ENCODE measurements at regions not wholly inside any gene's neighbourhood (a gene's known extent, or its start where the extent isn't known, plus 50 kb on each side); places are given as distances from the start of the nearest gene placed in this dataset.
A peak's percentile ranks its signal among the peaks of the same experiment; 100 is the strongest.

- Mint-ChIP-seq H3K27me3 (ENCODE audit: unreplicated experiment) (no peaks in the 10 kb centered on the region), H3K4me3 (ENCODE audit: unreplicated experiment) (no peak overlapping the region), H3K27ac (ENCODE audit: unreplicated experiment) (no peak overlapping the region), H3K36me3 (ENCODE audit: unreplicated experiment) (no peaks in the 10 kb centered on the region), H3K4me1 (ENCODE audit: unreplicated experiment) (no peaks in the 10 kb centered on the region), H3K9me3 (ENCODE audit: unreplicated experiment) (no peaks in the 10 kb centered on the region)
- no peak for DNase-seq (ENCODE audit: extremely low spot score, unreplicated experiment)
- TF ChIP-seq CTCF (IDR thresholded peaks at IDR 0.05): no peak
Measured at GRCh38 chr4:178102139-178102538, 659.9 kb upstream of the AGA start.

GRCh38 chr4:178105242-178105641, 663.0 kb upstream of the AGA start:
- H3K4me1 Mint-ChIP-seq (ENCODE audit: unreplicated experiment): no peaks in the 10 kb centered on the region

GRCh38 chr4:178136736-178137345, 694.6 kb upstream of the AGA start:
- Mint-ChIP-seq H3K27ac (ENCODE audit: unreplicated experiment) (no peak overlapping the region), H3K27me3 (ENCODE audit: unreplicated experiment) (no peaks in the 10 kb centered on the region), H3K4me1 (ENCODE audit: unreplicated experiment) (no peaks in the 10 kb centered on the region)

More at GRCh38 chr4:178105242-178105641, 663.0 kb upstream of the AGA start:
- Mint-ChIP-seq H3K36me3 (ENCODE audit: unreplicated experiment) (no peaks in the 10 kb centered on the region), H3K27me3 (ENCODE audit: unreplicated experiment) (no peaks in the 10 kb centered on the region), H3K4me3 (ENCODE audit: unreplicated experiment) (no peak overlapping the region), H3K27ac (ENCODE audit: unreplicated experiment) (no peak overlapping the region), H3K9me3 (ENCODE audit: unreplicated experiment) (no peaks in the 10 kb centered on the region)
- no peak for TF ChIP-seq CTCF (IDR thresholded peaks at IDR 0.05)
- no peak for DNase-seq (ENCODE audit: extremely low spot score, unreplicated experiment)

GRCh38 chr4:178137732-178138471, 695.7 kb upstream of the AGA start:
- Mint-ChIP-seq H3K36me3 (ENCODE audit: unreplicated experiment) (no peaks in the 10 kb centered on the region), H3K4me1 (ENCODE audit: unreplicated experiment) (no peaks in the 10 kb centered on the region), H3K27me3 (ENCODE audit: unreplicated experiment) (no peaks in the 10 kb centered on the region), H3K4me3 (ENCODE audit: unreplicated experiment) (no peak overlapping the region), H3K27ac (ENCODE audit: unreplicated experiment) (no peak overlapping the region), H3K9me3 (ENCODE audit: unreplicated experiment) (peaks cover under 1% of the 10 kb centered on the region)
- DNase-seq (ENCODE audit: extremely low spot score, unreplicated experiment): peak; percentile 79
- TF ChIP-seq CTCF (IDR thresholded peaks at IDR 0.05): no peak

More at GRCh38 chr4:178136736-178137345, 694.6 kb upstream of the AGA start:
- no peaks in the 10 kb centered on the region for H3K36me3 Mint-ChIP-seq (ENCODE audit: unreplicated experiment)
- TF ChIP-seq CTCF (IDR thresholded peaks at IDR 0.05): no peak
- H3K4me3 Mint-ChIP-seq (ENCODE audit: unreplicated experiment): no peak overlapping the region
- no peaks in the 10 kb centered on the region for H3K9me3 Mint-ChIP-seq (ENCODE audit: unreplicated experiment)
- no peak for DNase-seq (ENCODE audit: extremely low spot score, unreplicated experiment)

- Mint-ChIP-seq H3K27me3 (ENCODE audit: unreplicated experiment) (no peaks in the 10 kb centered on the region), H3K4me3 (ENCODE audit: unreplicated experiment) (no peak overlapping the region), H3K36me3 (ENCODE audit: unreplicated experiment) (no peaks in the 10 kb centered on the region), H3K4me1 (ENCODE audit: unreplicated experiment) (no peaks in the 10 kb centered on the region), H3K9me3 (ENCODE audit: unreplicated experiment) (peaks cover 4% of the 10 kb centered on the region), H3K27ac (ENCODE audit: unreplicated experiment) (no peak overlapping the region)
- TF ChIP-seq CTCF (IDR thresholded peaks at IDR 0.05): no peak
- DNase-seq (ENCODE audit: extremely low spot score, unreplicated experiment): no peak
Measured at GRCh38 chr4:178138491-178138890, 696.3 kb upstream of the AGA start.

All from osteocyte (in vitro differentiated cells).